Thymus (tissue), 11 donors: ENCODE measurements at regions not wholly inside any gene's neighbourhood (a gene's known extent, or its start where the extent isn't known, plus 50 kb on each side); places are given as distances from the start of the nearest gene placed in this dataset.

Source experiments
- DNase-seq, 9 donors: peaks; one replicate each; pipeline ENCODE4 v3.0.0-alpha.2; 2013; ENCODE audit warnings: low spot score in 9 of 9, low read depth in 6 of 9, missing footprints in 1 of 9
- H3K27ac ChIP-seq, 2 donors: one replicate each; pipeline ENCODE4 v1.5.1; 2013; ENCODE audit warnings: control low read depth in 1 of 2, low read depth in 1 of 2, low read length in 1 of 2, mild to moderate bottlenecking in 1 of 2, moderate library complexity in 1 of 2
- H3K27me3 ChIP-seq, 2 donors: one replicate each; pipeline ENCODE4 v1.5.1; 2013; ENCODE audit warnings: low read length in 1 of 2; ENCODE audit not compliant: control insufficient read depth in 2 of 2, insufficient read depth in 1 of 2
- H3K36me3 ChIP-seq, 2 donors: one replicate each; pipeline ENCODE4 v1.5.1; 2013; ENCODE audit warnings: low read length in 1 of 2, mild to moderate bottlenecking in 1 of 2, moderate library complexity in 1 of 2; ENCODE audit not compliant: control insufficient read depth in 2 of 2, insufficient read depth in 2 of 2
- H3K4me1 ChIP-seq, 2 donors: one replicate each; pipeline ENCODE4 v1.5.1; 2013; ENCODE audit warnings: low read length in 2 of 2; ENCODE audit not compliant: control insufficient read depth in 2 of 2, insufficient read depth in 2 of 2
- H3K4me3 ChIP-seq, 2 donors: one replicate each; pipeline ENCODE4 v1.5.1; 2013; ENCODE audit warnings: low read length in 2 of 2, control low read depth in 1 of 2, mild to moderate bottlenecking in 1 of 2
- H3K9me3 ChIP-seq, 2 donors: one replicate each; pipeline ENCODE4 v1.5.1; 2013; ENCODE audit warnings: low read length in 1 of 2, mild to moderate bottlenecking in 1 of 2; ENCODE audit not compliant: control insufficient read depth in 2 of 2, insufficient read depth in 1 of 2
- WGBS: extraction: QIAGEN DNeasy Blood & Tissue Kit; methylation state at CpG from one replicate; pipeline ENCODE4 v1.1.7; 2013; 5-methylcytosine and 5-hydroxymethylcytosine counted together
- donor health status: healthy.

DNA sequence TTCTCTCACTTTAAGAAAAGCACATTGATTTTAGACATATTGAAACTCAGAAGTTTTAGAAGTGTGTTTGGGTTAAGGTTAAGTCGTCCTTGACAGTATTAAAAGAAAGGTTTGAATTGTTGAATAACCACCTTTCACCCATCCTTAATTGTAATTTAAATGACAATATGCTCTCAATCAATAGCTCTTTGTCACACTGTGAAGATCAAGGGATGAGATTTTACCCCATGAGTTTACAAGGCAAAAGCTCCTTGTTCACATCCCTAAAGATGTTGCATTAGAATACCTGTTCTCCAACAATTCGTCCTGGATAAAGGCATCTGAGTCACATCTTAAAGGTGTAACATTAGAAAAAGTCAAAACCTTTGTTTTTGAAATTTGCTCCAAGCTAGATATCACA, 220.4 kb upstream of the MDFIC2 start:
- Histone ChIP-seq H3K4me3 (no peak overlapping the region), H3K4me1 (no peaks in the 10 kb centered on the region), H3K27ac (no peak overlapping the region), H3K9me3 (no peaks in the 10 kb centered on the region), H3K27me3 (no peaks in the 10 kb centered on the region), H3K36me3 (no peaks in the 10 kb centered on the region)
- WGBS, result 96% methylated on average over 2 of the region's 2 CpGs
- no peak for DNase-seq

DNA sequence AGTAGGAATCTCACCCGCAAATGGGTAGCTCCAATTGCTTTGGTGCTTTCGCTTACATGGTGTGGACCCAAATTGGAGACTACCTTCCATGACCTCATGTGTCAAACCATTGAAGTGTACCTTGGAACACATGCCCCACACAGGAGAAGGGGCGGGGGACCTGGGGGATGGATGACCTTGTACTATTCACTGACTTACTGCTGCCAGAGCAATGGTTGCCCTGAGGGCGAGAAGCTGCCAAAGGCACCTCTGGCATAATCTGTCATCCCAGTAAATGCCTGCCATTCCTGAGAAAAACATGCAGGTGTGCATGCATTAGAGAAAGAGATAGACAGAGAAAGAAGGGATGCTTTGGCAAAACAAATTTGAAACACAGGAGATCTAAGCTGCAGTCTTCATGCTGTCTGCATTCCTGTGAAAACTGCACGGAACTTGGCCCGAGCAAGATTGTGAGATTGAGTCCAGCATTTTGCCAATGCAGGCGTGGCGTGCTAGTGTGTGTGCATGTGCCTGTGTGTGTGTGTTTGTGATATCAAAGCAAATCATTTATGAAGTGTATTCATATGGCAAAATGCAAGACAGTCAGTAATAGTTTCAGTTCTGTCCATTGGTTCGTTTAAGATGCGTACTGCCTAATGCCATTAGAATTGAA, 219.5 kb upstream of the MDFIC2 start:
- Histone ChIP-seq H3K9me3 (no peaks in the 10 kb centered on the region), H3K36me3 (no peaks in the 10 kb centered on the region), H3K27ac (no peak overlapping the region), H3K27me3 (no peaks in the 10 kb centered on the region), H3K4me1 (no peaks in the 10 kb centered on the region), H3K4me3 (no peak overlapping the region)
- no peak for DNase-seq
- WGBS, result 90% methylated on average over 10 of the region's 10 CpGs

DNA sequence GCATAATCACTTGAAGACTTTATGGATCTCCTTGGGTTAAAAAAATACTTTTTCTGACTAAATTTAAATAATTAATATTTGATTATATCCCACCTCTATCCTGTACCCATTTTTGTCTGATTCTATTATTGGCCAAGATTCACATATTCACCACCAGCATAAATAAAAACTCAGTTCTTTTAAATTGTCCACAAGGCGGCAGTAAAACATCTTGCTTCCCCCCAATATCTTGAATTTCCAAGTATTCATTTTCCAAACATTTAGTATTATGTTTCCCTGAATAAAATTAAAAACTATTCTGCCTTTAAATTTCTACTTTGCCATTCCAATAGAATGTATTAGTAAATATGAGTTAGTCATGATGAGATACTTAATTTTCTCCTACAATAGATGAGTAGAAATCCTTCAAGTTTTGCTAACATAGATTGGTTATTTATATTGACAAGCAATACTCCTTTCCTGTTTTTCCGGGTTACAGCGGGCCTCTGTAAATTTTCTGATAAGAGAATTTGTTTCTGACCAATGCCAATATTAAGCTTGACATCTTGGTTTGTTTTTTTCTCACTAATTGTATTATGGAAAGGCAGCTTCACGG, 218.7 kb upstream of the MDFIC2 start:
- no peaks in the 10 kb centered on the region for H3K36me3 ChIP-seq
- peak in 5 of 9 donors; percentile 4 to 42 (median 11) for DNase-seq
- WGBS, result 53% methylated on average over 4 of the region's 4 CpGs
- no peak overlapping the region for H3K4me3 ChIP-seq
- no peaks in the 10 kb centered on the region for H3K9me3 ChIP-seq
- no peaks in the 10 kb centered on the region for H3K27me3 ChIP-seq
- H3K4me1 ChIP-seq, result no peaks in the 10 kb centered on the region
- no peak overlapping the region for H3K27ac ChIP-seq

DNA sequence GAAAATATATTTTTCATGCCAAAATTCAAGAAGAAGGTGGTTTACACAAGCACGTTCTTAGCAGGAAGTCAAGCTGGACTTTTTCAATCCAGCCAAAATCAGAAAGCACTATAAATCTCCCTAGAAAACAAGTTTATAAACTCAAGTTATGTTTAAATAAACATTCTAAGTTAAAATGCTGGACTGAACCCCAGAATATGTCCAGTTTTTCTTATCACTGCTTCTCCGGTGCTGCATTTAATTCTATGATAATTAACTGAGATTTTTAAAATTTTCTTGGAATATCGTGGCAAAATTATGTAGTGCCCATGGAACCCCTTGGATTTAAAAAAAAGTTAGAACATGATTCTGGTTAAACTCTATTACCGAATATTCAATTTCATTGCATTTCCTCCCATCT, 218.2 kb upstream of the MDFIC2 start:
- Histone ChIP-seq H3K4me3 (no peak overlapping the region), H3K36me3 (no peaks in the 10 kb centered on the region), H3K4me1 (no peaks in the 10 kb centered on the region), H3K27ac (no peak overlapping the region), H3K27me3 (no peaks in the 10 kb centered on the region), H3K9me3 (no peaks in the 10 kb centered on the region)
- WGBS, result 81% methylated on average over 4 of the region's 4 CpGs
- DNase-seq, result no peak

DNA sequence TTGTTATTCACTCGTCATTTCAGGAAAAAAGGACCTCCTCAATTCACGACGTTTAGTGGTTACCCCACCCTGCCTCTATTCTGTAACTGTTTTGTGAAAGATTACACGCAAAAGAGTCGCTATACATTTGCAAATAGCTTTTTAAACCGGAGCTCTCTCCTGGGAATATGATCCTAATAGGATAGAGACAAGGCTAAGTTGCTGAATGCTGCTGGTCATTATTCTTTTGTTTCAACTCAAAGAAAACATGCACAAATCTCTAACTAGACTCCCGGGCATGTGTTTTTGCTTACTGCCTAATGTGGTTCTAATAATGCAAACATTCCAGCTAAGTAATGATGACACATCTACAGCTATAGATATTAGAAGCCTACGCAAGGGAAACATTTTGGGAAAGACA, 214.6 kb upstream of the MDFIC2 start:
- Histone ChIP-seq H3K27me3 (no peaks in the 10 kb centered on the region), H3K27ac (no peak overlapping the region), H3K9me3 (no peaks in the 10 kb centered on the region), H3K4me1 (no peaks in the 10 kb centered on the region), H3K36me3 (no peaks in the 10 kb centered on the region), H3K4me3 (no peak overlapping the region)
- DNase-seq, result no peak
- 93% methylated on average over 8 of the region's 8 CpGs for WGBS

DNA sequence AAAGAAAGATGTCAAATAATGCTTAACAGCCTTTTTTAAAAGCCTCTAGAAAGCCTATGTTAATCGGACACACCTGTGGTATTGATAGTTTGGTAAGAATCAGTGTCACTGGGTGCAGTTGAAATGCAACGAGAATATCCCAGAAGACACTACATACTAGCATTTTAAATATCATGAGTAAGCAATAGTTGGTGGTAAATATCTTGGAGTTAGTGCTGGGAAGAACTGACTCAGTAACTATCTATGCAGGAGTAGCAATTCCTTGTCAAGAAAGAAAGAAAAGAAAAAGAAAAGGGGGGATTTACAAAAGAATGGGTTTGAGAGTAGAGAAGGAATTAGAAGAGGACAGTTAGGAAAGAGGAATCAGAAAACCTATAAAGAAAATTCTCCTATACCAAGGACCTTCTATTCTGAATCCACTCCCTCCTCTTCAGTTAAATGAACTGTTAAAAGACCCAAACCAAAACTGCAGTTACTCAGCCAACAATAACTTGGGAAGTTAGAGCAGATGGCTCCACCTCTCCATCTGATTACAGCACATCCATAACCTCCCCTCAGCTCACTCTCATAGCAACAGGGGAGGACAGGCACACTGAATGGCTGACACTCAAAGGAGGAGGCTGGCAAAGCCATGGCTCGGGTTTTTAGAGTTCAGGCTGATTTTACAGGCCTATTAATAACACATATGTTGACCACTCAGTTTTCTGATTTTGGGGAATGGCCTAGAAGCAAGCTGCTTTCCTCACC, 207.6 kb upstream of the MDFIC2 start:
- Histone ChIP-seq H3K9me3 (no peaks in the 10 kb centered on the region), H3K4me3 (no peak overlapping the region), H3K36me3 (no peaks in the 10 kb centered on the region), H3K27me3 (no peaks in the 10 kb centered on the region), H3K27ac (no peak overlapping the region), H3K4me1 (no peaks in the 10 kb centered on the region)
- DNase-seq, result no peak
- 97% methylated on average over 3 of the region's 3 CpGs for WGBS

DNA sequence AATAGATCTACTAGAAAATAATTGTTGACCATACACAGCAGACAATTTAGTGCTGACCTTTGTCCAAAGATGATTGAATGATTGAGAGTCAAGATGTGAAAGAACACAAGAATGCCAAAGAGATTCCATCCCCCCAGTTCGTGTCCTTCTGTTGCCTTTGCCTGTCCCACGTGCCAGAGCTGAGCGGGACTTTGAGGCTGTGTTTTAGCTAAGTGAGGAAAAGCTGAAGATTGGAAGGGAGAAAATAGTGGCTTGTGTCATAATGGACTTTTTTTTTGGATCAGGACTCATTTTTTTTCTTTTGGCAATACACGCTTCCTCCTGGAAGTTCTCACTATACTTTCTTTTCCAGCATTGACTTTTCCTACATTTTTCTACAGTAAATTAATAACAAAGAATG, 206.6 kb upstream of the MDFIC2 start:
- DNase-seq, result no peak
- no peaks in the 10 kb centered on the region for H3K27me3 ChIP-seq
- 97% methylated on average over 4 of the region's 4 CpGs for WGBS
- no peak overlapping the region for H3K4me3 ChIP-seq
- no peaks in the 10 kb centered on the region for H3K4me1 ChIP-seq
- H3K27ac ChIP-seq, result no peak overlapping the region
- no peaks in the 10 kb centered on the region for H3K9me3 ChIP-seq
- no peaks in the 10 kb centered on the region for H3K36me3 ChIP-seq

DNA sequence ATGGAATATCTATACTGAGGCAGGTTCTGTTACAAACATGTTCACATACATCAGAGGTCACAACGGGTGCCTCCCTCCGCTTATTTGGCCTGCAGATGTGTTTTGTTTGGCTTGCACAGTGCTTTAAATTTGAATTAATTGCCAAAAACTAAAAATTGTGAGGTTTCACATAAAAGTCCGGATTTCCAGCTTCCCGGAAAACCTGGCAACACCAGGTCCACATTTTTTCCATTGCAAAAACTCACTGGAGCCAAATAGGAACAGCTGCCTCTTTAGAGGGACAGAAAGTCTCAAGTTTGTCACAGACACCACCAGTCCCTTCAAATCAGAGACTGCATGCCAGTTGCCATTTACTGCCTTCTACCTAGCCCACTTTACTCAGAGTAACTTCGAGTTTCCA, 205.9 kb upstream of the MDFIC2 start:
- 95% methylated on average over 5 of the region's 5 CpGs for WGBS
- Histone ChIP-seq H3K36me3 (no peaks in the 10 kb centered on the region), H3K27ac (no peak overlapping the region), H3K4me3 (no peak overlapping the region), H3K4me1 (no peaks in the 10 kb centered on the region), H3K9me3 (no peaks in the 10 kb centered on the region), H3K27me3 (no peaks in the 10 kb centered on the region)
- no peak for DNase-seq

DNA sequence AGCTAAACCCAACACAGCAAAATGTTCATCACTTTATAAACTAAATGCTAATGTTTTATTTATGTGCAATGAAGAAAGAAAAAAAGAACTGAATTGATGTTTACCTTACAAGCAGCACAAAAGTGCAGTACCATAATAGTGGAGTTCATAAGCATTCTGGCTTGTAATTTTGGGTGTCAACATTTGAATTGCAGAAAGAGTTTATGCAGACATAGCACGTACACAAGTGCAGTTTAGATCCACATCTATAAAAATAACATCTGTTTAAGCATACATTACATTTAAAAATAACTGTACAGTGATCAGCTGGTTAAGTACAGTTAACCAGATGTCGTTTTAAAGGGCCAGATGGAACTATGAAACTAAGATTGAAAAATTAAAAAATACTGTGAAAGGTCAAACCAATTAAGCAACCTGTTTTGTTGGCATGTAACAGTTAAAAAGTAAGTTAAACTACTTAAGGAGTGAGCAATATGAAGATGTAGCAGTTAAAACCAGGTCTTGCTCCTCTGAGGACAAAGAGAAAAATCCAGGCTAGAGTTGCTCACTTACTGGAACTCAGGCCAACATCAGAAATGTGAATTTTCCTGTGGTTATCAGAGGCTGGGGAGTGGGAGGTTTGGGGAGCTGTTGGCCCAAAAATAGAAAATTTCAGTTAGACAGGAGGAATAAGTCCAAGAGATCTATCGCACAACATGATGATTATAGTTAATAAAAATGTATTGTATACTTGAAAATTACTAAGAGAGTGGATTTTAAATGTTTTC, 204.9 kb upstream of the MDFIC2 start:
- 46% methylated on average over 3 of the region's 3 CpGs for WGBS
- no peaks in the 10 kb centered on the region for H3K27me3 ChIP-seq
- H3K4me1 ChIP-seq, result no peaks in the 10 kb centered on the region
- H3K9me3 ChIP-seq, result no peaks in the 10 kb centered on the region
- no peaks in the 10 kb centered on the region for H3K36me3 ChIP-seq
- no peak for DNase-seq
- no peak overlapping the region for H3K4me3 ChIP-seq
- H3K27ac ChIP-seq, result no peak overlapping the region
